Keratinocyte (primary cell): ENCODE measurements at regions not wholly inside any gene's neighbourhood (a gene's known extent, or its start where the extent isn't known, plus 50 kb on each side); places are given as distances from the start of the nearest gene placed in this dataset.

ENCODE experiments used
- DNase-seq: peaks from one replicate; pipeline ENCODE4 v3.0.0-alpha.2; 2011; ENCODE audit warnings: low read depth, missing footprints, low spot score
- FAIRE-seq: peaks from 2 replicates; lab custom pipeline; 2011; peaks lifted over from hg19 to GRCh38; lab: Jason Lieb, UNC
- H2AFZ ChIP-seq: 2 replicates; pipeline ENCODE4 v1.6.0; 2012; ENCODE audit warnings: low read length, control low read depth, inconsistent platforms; ENCODE audit not compliant: control insufficient read depth
- H3K27ac ChIP-seq: 2 replicates; pipeline ENCODE4 v1.5.1; 2011; ENCODE audit warnings: low read length; ENCODE audit not compliant: control insufficient read depth, insufficient read depth
- H3K27me3 ChIP-seq: 3 replicates; pipeline ENCODE4 v1.6.0; 2011; ENCODE audit warnings: low read length; ENCODE audit not compliant: control insufficient read depth, insufficient read depth; ENCODE audit errors: extremely low read depth
- H3K36me3 ChIP-seq, 2 experiments: 2 replicates in 1 of 2; 3 replicates in 1 of 2; pipeline ENCODE4 v1.5.1; 2011; ENCODE audit warnings: low read length in 2 of 2, mild to moderate bottlenecking in 1 of 2; ENCODE audit not compliant: control insufficient read depth in 2 of 2, insufficient read depth in 2 of 2; ENCODE audit errors: extremely low read depth in 1 of 2
- H3K4me1 ChIP-seq: 3 replicates; pipeline ENCODE4 v1.5.1; 2011; ENCODE audit warnings: low read length; ENCODE audit not compliant: control insufficient read depth, insufficient read depth; ENCODE audit errors: extremely low read depth
- H3K4me2 ChIP-seq: 3 replicates; pipeline ENCODE4 v1.6.0; 2011; ENCODE audit warnings: low read depth, low read length; ENCODE audit not compliant: control insufficient read depth, insufficient read depth; ENCODE audit errors: extremely low read depth
- H3K4me3 ChIP-seq, 3 experiments: fragments of 200-600 bp in 1 of 3; sonication (generic) in 1 of 3; 2 replicates in 2 of 3; 3 replicates in 1 of 3; pipeline ENCODE4 v1.5.1; 2011 to 2016; ENCODE audit warnings: low read length in 3 of 3, mild to moderate bottlenecking in 3 of 3, control low read depth in 2 of 3, inconsistent platforms in 1 of 3, low read depth in 1 of 3, mixed read lengths in 1 of 3, mixed run types in 1 of 3, moderate library complexity in 1 of 3; ENCODE audit not compliant: control insufficient read depth in 2 of 3, insufficient read depth in 2 of 3; ENCODE audit errors: extremely low read depth in 1 of 3
- H3K79me2 ChIP-seq: 2 replicates; pipeline ENCODE4 v1.6.0; 2012; ENCODE audit warnings: low read length; ENCODE audit not compliant: control insufficient read depth, insufficient read depth
- H3K9ac ChIP-seq: 3 replicates; pipeline ENCODE4 v1.6.0; 2011; ENCODE audit warnings: low read length; ENCODE audit not compliant: control insufficient read depth, insufficient read depth; ENCODE audit errors: extremely low read depth
- H3K9me1 ChIP-seq: 3 replicates; pipeline ENCODE4 v1.6.0; 2011; ENCODE audit warnings: low read length; ENCODE audit not compliant: control insufficient read depth, insufficient read depth; ENCODE audit errors: extremely low read depth
- H3K9me3 ChIP-seq: 2 replicates; pipeline ENCODE4 v1.5.1; 2012; ENCODE audit warnings: low read depth, low read length; ENCODE audit not compliant: control insufficient read depth
- H4K20me1 ChIP-seq: 3 replicates; pipeline ENCODE4 v1.6.0; 2011; ENCODE audit warnings: low read length; ENCODE audit not compliant: control insufficient read depth, insufficient read depth; ENCODE audit errors: extremely low read depth
- EZH2 ChIP-seq: IDR thresholded peaks from one replicate; pipeline ENCODE4 v1.6.1; 2012; ENCODE audit warnings: inconsistent platforms, mild to moderate bottlenecking, low read length, moderate library complexity
- dilution Hi-C: fragments of 300-500 bp; cut with MboI; formaldehyde crosslinking; loops from one replicate; pipeline ENCODE4 v1.7.0; 2020; ENCODE audit warnings: low sequenced_read_pairs; ENCODE audit not compliant: extremely low pct_ligation_motif_present
- TF ChIP-seq, protein P1 (sequence below), 3 experiments: IDR thresholded peaks in 1 of 3; conservative IDR thresholded peaks in 1 of 3; optimal IDR thresholded peaks in 1 of 3; 2 replicates in 2 of 3; 3 replicates in 1 of 3; pipeline versions ENCODE3 to v1.5.1; 2011; ENCODE audit warnings: low read length in 3 of 3, mild to moderate bottlenecking in 3 of 3, moderate library complexity in 2 of 3, control low read depth in 1 of 3, inconsistent platforms in 1 of 3; ENCODE audit not compliant: insufficient read depth in 2 of 3; ENCODE audit errors: extremely low read depth in 1 of 3

DNA sequence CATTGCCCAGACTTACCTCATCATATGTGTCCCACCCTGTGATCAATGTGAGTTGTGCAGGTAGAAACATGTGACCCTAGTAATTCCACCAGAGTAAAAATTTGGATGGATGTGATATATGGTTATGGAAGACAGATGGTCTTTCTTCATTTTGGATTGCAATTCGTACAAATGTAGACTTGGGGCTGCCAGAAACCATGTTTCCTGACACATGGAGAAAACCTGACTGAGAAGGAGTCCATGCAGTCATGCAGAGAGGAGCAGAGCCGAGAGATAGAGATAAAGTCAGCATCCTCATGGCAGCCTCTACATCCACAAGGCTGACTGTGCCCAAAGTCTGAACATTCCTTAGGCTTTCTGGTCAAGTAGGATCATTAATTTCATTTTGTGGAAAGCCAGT lies 678.1 kb upstream of the KIRREL3 start:
- no peaks in the 10 kb centered on the region for H3K9me3 ChIP-seq
- H3K79me2 ChIP-seq = no peaks in the 10 kb centered on the region
- no peak overlapping the region for H3K9ac ChIP-seq
- no peaks in the 10 kb centered on the region for H3K9me1 ChIP-seq
- dilution Hi-C loops = no loop called here
- H3K27ac ChIP-seq = no peak overlapping the region
- no peaks in the 10 kb centered on the region for H4K20me1 ChIP-seq
- no peaks in the 10 kb centered on the region for H3K4me1 ChIP-seq
- no peaks in the 10 kb centered on the region for H3K36me3 ChIP-seq
- DNase-seq = no peak
- no peak for FAIRE-seq
- no peak overlapping the region for H3K4me2 ChIP-seq
- H3K4me3 ChIP-seq = no peak overlapping the region
- no peaks in the 10 kb centered on the region for H3K27me3 ChIP-seq
- TF ChIP-seq, protein P1, sequence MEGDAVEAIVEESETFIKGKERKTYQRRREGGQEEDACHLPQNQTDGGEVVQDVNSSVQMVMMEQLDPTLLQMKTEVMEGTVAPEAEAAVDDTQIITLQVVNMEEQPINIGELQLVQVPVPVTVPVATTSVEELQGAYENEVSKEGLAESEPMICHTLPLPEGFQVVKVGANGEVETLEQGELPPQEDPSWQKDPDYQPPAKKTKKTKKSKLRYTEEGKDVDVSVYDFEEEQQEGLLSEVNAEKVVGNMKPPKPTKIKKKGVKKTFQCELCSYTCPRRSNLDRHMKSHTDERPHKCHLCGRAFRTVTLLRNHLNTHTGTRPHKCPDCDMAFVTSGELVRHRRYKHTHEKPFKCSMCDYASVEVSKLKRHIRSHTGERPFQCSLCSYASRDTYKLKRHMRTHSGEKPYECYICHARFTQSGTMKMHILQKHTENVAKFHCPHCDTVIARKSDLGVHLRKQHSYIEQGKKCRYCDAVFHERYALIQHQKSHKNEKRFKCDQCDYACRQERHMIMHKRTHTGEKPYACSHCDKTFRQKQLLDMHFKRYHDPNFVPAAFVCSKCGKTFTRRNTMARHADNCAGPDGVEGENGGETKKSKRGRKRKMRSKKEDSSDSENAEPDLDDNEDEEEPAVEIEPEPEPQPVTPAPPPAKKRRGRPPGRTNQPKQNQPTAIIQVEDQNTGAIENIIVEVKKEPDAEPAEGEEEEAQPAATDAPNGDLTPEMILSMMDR (optimal IDR thresholded peaks at IDR 0.05 in 1 of 3, IDR thresholded peaks at IDR 0.05 in 1 of 3, conservative IDR thresholded peaks at IDR 0.05 in 1 of 3; ENCODE audit: extremely low read depth in 1 of 3, insufficient read depth in 2 of 3, low read length in 3 of 3) = no peak
- TF ChIP-seq EZH2 = no peak
- H2AFZ ChIP-seq = no peak overlapping the region

DNA sequence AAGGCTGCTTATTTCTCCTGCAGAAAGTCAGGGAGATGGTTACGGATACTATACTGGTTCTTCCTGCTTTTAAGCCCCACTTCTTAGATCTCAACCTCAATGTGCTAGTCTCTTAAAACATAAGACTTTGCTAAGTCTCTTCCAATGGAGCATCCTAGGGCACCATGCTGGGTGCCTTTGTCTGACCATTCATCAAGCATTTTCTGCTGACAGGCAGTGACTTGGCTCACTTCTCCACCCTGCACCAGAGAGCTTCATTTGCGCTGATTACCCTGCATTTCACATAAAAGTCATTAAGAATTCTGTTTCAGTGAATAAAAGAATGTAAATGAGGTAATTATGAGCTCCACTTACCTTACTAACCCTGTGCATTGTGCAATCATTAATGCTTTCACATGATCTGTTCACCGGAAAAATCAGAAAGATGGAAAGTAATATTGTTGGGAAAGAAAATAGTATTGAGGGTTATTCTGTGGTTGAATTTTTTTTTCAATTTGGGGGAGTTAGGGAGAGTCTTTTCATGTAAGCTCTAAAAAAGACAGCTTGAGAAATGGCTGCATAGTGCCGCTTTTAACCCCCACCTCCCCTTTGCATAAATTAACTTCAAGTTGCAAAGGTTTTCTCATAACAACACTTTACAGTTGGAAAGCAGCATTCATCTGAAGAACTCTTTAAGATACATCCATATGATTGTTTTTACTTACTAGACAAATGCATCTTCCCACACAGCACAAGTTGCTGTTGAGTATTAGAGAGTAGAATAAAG lies 677.3 kb upstream of the KIRREL3 start:
- Histone ChIP-seq H4K20me1 (no peaks in the 10 kb centered on the region), H3K9ac (no peak overlapping the region), H3K4me3 (no peak overlapping the region), H3K27me3 (no peaks in the 10 kb centered on the region), H3K9me1 (no peaks in the 10 kb centered on the region), H3K27ac (no peak overlapping the region), H3K9me3 (no peaks in the 10 kb centered on the region), H2AFZ (no peak overlapping the region), H3K4me1 (no peaks in the 10 kb centered on the region), H3K79me2 (no peaks in the 10 kb centered on the region), H3K36me3 (no peaks in the 10 kb centered on the region), H3K4me2 (no peak overlapping the region)
- no peak for TF ChIP-seq EZH2
- TF ChIP-seq, protein P1 (optimal IDR thresholded peaks at IDR 0.05 in 1 of 3, IDR thresholded peaks at IDR 0.05 in 1 of 3, conservative IDR thresholded peaks at IDR 0.05 in 1 of 3; ENCODE audit: extremely low read depth in 1 of 3, insufficient read depth in 2 of 3, low read length in 3 of 3) = no peak
- FAIRE-seq (no peak), DNase-seq (no peak)
- dilution Hi-C loops = no loop called here
